Sciatic nerve (tissue), 2 donors: ENCODE measurements at regions not wholly inside any gene's neighbourhood (a gene's known extent, or its start where the extent isn't known, plus 50 kb on each side); places are given as distances from the start of the nearest gene placed in this dataset.
"Not testable (repeated sequence)": the region's sequence is repeated elsewhere in the genome, so short reads cannot be mapped to it uniquely, and the experiment has no call there.

Source experiments
- ATAC-seq: fragments of 200-7000 bp; cut with Tn5 transposase; one replicate; pipeline ENCODE4 v1.9.1; 2020; ENCODE audit warnings: mild to moderate bottlenecking, moderate library complexity
- DNase-seq: peaks from one replicate; pipeline ENCODE4 v3.0.0-alpha.2; 2020; ENCODE audit warnings: low spot score
- intact Hi-C: fragments of 100-400 bp; cut with DNase I; formaldehyde crosslinking; loops from one replicate; pipeline ENCODE4 v1.14.2; 2022
- donor health status: DM: no; HTN: no; CAD: no.
- donor health status: DM: no; HTN: no; CAD: no.

DNA sequence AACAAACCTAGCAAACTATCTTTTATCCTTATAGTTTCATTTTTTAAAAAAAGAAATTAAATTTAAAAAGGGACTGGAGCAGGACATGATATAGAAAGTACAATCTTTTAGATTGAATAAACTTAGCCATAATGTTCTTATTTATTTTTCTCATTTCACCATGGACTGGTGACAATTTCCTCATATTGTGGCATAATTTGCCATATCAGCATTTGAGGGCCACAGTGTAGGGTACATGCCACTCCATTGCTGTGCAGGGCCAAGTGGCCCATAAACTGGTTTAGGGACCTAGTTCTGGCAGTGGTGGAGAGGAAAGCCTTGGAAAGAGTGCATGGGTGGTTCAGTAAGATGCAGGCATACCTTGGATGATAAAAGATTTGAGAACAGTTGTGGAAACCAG lies 232.9 kb upstream of the ELL2 start:
- DNase-seq (no peak), ATAC-seq (no peak)
- intact Hi-C loops = no loop called here

DNA sequence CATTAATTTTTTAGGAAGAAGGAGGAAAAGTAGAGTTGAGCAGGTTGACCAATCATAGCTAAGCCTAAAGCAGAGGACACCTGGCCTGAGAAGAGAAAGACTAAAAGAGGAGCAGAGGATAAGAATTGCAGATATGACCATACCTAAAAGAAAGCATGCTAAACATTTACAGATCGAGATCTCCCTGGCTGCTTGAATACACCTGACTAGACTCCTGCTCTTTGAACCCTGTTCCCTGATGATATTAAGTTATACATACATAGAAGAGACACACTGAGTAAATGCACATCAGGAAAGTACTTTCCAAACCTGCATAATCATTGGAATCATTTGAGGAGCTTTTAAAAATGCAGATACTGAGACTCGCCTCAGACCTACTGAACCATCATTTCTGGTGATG lies 232.3 kb upstream of the ELL2 start:
- no peak for ATAC-seq
- intact Hi-C loops = no loop called here

DNA sequence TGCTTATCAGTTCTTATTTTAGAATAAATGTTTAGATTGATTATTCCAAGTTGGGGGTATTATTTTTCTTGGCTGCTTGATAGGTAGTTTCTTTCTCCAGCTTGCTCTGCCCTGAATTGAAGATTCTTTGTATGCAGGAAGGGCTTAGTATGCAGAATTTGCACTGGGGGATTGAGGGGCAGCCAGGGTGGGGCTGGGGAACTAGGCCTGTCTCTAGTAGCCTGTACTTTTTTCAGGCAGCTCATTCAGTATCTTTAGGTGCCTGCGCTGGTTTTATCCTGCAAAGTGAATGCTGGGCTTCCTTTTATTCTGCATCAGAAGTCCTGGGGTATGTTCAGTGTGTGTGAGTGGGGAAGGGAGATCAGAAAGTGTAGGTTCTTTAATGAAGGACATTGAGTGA lies 228.3 kb upstream of the ELL2 start:
- DNase-seq = no peak
- intact Hi-C loops = no loop called here
- ATAC-seq = no peak

More for the DNA sequence above, 232.3 kb upstream of the ELL2 start:
- DNase-seq = no peak

DNA sequence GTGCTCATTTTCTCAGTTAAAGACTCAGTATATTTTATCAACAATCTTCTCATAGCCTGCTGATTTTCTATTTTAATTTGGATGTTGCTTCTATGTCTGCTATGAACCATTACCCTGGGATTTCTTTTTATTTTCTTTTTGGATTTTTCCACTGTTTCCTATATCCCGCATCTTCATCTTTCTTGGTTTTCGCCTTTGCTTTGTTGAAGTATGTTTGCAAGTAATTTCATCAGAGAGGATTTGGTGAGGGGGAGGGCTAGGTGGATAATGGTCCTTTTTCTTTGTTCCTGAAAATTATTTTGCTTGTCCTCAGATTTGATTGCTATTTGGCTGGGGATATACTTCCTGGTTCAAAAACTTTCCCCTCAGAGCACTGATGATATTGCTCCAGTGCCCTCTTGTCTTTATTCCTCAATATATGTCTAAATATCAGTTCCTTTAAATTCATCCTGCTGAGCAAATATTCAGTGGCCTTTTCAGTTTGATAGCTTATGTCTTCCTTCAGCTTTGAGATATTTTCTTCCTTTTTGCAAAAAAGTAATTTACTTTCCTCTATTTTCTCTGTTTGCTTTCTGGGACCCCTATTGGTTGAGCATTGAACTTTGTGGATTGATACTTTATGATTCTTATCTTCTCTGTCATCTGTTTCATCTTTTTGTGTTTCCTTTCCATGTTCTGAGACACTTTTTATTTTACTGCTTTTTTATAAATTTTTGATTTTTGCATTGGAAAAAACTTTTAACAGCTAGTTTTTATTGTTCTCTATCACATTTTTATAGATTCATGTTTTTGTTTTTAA lies 227.6 kb upstream of the ELL2 start:
- intact Hi-C loops = no loop called here
- ATAC-seq (no peak), DNase-seq (no peak)

DNA sequence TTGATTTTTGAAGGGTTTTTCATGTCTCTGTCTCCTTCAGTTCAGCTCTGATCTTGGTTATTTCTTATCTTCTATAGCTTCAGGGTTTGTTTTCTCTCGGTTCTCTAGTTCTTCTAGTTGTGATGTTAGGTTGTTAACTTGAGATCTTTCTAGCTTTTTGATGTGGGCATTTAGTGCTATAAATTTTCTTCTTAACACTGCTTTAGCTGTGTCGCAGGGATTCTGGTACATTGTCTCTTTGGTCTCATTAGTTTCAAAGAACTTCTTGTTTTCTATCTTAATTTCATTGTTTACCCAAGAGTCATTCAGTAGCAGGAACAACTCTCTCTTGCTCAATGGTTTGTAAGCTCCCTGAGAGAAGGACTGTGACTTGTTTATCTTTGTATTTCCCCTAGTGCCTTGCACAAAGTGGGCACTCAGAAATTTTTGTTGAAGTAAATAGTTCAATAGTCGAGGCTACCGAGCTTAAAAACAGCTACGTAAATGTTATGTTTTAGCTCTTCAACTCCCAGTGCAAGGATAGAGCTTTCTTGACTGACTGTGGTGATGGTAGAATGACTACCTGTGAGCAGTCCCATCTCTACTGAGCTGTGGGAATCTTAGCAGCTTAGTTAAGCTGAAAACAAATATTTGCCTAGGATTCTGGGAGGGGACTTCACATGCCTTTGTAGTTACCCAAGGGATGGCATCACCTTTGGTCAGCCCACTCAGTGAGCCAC lies 225.8 kb upstream of the ELL2 start:
- intact Hi-C loops = no loop called here
- DNase-seq (no peak), ATAC-seq (no peak)

DNA sequence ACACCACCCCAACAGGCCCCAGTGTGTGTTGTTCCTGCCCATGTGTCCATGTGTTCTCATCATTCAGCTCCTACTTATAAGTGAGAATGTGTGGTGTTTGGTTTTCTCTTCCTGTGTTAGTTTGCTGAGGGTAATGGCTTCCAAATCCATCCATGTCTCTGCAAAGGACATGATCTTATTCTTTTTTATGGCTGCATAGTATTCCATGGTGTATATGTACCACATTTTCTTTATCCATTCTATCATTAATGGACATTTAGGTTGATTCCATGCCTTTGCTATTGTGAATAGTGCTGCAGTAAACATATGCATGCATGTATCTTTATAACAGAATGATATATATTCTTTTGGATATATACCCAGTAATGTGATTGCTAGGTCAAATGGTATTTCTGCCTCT lies 222.9 kb upstream of the ELL2 start:
- ATAC-seq, DNase-seq, intact Hi-C loops: not testable (repeated sequence)

DNA sequence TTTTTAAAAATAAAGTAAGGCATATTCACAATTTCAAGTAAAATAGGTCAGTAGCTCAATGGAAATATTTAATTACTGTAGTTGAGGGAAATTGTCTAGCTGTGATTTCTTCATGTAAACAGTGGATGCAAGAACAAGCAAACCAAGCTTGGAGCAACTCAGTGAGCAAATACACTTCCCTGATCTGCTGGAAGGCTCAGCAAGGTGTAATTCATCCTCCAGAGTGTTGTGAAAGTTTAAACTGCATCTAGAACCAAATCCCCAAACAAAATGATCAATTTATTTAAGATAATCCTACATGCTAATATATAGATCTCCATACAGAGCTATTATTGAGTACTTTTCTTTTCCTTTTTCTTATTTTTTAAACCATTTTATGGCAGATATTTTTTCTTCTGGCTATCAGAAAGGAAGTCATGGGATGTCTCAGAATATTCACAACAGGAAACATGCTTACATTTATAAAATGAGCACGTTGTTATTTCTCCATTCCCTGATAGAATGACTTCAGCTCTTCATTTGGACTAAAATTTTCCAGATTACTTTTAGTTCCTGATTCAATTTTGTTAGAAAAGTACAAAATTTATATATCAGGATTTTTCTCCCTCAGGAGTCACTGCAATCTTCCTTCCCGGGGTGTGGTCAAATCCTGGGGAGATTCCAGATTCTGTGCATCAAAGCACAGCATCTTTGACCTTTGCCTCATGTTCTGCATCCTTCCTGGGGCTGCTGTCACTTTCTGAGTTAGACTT lies 219.2 kb upstream of the ELL2 start:
- DNase-seq = no peak
- intact Hi-C loops = no loop called here
- no peak for ATAC-seq

DNA sequence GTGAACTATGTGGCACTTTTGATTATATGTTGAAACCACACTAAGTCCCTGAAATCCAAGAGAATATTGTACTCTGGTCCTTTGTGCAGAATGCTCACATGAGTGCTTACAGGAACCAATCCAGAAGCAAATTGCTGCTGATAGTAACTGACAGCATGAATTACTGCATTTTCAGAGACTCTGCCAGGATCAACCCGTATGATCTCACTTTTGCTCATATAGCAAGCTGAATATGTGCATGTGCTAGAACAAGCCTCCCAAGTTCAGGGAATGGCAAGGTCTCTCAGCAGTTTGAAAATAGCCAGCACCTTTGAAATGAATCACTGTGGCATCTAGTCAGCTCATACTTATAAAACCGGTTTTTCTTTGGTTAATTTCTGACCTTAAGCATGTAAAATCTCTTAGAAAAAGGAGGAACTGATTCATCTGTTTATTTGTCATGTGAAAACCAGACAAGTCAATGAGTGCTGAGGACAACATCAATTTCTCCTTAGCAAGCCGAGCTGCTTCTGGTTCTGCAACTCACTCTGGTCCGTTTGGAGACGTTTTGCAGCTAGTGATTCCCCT lies 215.7 kb upstream of the ELL2 start:
- ATAC-seq = peak; percentile 53
- DNase-seq = no peak
- intact Hi-C loops = no loop called here

DNA sequence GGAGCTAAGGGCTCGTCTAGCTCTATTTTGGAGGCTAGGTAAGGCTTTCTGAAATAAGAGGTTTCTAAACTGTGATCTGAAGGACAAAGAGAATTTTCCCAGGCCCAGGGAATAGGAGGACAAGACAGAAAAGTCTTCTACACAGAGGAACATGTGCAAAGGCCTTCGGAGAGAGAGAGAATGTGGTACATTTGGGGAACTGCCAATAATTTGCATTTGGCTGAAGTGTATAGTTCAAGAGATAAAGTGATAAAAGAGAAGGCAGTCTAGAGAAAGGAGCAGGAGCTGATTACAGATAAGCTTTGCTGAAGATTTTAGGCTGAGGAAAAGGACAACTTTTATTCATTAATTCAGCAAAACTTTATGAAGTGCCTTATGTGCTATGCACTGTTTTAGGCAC lies 214.4 kb upstream of the ELL2 start:
- intact Hi-C loops = no loop called here
- DNase-seq (no peak), ATAC-seq (no peak)

DNA sequence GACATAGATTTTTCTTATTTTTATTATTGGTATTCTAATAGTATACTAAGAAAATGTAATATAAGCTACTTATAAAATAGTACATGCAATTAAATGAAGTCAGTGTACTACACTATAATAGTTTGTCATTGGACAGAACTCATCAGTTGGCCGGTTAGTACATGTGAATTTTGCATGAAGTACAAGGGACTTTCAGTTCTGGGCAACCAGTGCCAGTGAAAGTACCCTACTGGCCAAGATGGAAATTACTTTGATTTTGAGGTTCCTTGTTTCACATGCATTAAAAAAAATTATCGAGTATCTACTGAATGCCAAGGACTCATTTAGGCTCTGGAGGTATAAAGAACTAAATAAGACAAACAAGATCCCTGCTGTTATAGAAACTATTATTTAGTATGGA lies 213.4 kb upstream of the ELL2 start:
- intact Hi-C loops = no loop called here
- no peak for DNase-seq
- ATAC-seq = no peak

DNA sequence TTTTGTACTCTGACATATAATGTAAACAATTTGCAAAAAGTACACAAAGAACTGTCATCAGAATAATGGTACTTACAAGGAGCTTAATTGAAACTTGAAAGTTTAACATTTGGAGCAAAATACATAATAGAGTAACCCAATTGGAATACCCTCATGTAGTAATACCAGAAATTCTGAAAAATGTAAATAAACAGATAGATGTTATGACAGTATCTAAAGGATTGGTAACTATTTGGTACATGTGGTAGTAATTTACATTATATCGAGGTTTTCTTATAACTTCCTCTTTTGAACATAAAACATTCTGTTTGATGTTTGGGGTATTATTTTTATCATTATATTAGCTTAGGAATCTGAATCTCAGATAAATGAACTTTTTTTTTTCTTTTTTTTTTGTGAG lies 211.7 kb upstream of the ELL2 start:
- ATAC-seq (no peak), DNase-seq (no peak)
- intact Hi-C loops = no loop called here

DNA sequence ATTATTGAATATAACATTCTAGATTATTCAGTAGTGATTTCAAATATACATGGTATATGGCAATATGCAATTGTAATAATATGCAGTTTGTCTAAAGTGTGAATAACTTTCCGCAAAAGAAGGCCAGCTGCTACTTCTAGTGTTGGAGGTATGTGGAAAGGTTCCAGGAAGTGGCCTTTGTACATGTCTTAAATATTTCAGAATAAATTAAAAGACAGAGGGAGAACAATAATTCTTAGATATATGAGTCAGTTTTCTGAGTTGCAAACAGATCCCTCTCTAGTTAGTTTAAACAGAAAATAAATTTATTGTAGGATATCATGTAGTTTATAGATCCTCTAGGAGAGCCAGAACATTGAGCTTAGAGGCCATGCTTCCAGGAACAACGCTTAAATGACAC lies 210.8 kb upstream of the ELL2 start:
- intact Hi-C loops = no loop called here
- DNase-seq (no peak), ATAC-seq (no peak)

DNA sequence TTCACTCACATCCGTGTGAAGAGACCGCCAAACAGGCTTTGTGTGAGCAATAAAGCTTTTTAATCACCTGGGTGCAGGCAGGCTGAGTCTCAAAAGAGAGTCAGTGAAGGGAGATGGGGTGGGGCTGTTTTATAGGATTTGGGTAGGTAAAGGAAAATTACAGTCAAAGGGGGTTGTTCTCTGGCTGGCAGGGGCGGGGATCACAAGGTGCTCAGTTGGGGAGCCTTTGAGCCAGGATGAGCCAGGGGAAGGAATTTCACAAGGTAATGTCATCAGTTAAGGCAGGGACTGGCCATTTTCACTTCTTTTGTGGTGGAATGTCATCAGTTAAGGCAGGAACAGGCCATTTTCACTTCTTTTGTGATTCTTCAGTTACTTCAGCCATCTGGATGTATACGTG lies 210.3 kb upstream of the ELL2 start:
- DNase-seq, ATAC-seq, intact Hi-C loops: not testable (repeated sequence)

DNA sequence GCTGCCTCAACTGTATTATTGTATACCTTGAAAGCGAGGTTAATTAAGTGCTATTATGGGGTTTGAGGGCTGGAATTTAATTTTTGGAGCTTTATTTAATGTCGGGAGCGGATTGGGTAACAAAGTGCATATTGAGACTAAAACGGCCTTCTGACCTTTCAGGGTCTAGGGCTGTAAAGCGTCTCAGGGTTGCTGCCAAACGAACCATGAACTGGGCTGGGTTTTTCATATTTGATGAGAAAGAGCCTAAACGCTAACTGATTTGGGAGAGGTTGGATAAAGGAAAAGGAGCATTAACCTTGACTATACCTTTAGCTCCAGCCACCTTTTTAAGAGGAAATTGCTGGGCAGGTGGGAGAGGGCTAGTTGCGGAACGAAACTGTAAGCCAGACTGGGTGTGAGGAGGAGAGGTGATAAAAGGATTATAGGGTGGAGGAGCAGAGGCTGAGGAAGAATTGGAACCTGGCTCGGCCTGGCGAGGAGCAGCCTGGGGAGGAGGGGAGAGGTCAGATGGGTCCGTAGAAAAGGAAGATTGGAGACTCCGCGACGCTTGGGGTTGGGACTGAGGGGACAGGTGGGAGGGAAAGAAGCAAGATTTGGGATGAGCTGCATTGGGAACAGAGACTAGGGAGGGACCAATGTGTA lies 209.0 kb upstream of the ELL2 start:
- DNase-seq, intact Hi-C loops, ATAC-seq: not testable (repeated sequence)

DNA sequence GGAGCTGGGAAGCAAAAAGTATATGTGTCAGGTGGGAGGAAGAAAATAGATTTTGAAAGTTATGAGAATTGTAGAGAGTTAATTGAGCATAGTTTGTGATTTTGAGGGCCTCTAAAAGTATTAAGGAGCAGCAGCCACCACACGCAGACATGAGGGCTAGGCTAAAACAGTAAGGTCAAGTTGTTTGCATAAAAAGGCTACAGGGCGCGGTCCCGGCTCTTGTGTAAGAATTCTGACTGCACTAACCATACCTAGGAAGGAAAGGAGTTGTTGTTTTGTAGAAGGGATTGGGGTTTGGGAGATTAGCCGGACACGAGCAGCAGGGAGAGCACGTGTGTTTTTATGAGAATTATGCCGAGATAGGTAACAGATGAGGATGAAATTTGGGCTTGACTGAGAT lies 207.2 kb upstream of the ELL2 start:
- ATAC-seq, DNase-seq, intact Hi-C loops: not testable (repeated sequence)

DNA sequence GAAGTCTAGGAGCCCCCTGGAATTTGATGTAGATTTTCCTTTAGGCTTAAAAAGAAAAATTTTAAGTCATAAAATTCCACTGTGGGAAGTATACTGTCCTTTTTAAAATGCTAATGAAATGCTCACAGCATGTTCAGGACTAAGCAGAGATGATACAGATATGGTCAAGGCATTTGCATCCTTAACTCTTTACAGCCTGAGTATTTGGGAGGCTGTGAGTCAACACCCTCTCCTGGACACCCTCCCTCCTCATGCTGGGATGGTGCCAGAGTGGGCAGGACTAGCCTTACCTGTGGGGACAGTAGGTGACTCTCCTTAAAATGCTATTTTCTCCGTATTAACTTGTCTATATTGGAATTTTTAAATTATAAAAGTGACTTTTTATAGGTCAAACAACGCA lies 197.4 kb upstream of the ELL2 start:
- intact Hi-C loops = no loop called here
- ATAC-seq (no peak), DNase-seq (no peak)

DNA sequence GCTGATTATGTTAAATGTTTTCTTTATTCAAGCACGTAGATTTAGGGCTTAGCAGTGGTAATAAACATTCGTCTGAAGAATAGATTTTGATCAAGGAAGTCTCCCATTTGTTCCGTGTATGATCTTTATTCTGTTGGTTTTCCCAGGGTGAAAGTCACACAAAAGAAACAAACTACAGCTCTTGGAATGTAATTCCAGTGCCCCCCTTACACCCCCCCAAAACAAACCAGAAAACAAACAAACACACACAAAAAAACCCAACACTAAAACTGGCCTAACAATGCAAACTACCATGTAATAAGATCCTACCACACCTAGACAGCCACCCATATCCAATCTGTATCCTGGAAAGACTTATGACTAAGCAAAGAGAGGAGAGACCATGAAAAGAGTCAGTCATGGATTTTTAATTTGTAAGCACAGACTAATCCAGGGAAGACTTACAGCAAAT lies 196.2 kb upstream of the ELL2 start:
- intact Hi-C loops = no loop called here
- DNase-seq = no peak
- no peak for ATAC-seq

DNA sequence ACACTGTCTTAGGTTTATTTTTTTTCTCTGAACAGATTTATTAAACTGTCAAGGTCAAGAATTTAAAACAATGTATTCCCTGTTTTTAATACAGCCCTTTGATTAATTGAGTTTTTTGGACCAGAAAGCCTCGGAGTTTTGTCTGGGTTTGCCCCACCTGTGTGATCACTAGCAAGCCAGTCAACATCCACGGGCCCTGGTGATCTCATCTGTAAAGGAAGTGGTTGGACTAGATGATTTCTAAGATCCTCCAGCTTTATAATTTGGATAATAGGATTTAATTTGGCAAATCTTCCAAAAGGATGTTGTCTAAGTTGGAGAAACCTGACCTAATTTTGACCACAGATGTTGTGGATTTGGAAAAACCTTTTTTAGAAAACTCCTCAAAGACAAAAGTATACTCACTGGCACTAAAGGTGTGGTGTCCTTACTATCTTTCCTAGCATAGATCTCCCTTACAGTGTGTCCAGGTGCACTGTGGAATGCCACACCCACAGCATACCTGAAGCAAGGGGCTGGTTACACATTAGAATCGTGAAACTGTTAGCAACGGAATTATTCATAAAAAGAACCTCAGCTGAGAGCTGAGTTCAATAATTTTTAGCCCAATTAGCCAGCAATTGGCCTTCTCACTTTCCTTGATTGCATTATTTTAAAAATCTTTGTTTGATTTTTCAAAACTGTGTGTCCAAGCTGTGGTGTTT lies 195.6 kb upstream of the ELL2 start:
- DNase-seq = no peak
- no peak for ATAC-seq
- intact Hi-C loops = no loop called here

DNA sequence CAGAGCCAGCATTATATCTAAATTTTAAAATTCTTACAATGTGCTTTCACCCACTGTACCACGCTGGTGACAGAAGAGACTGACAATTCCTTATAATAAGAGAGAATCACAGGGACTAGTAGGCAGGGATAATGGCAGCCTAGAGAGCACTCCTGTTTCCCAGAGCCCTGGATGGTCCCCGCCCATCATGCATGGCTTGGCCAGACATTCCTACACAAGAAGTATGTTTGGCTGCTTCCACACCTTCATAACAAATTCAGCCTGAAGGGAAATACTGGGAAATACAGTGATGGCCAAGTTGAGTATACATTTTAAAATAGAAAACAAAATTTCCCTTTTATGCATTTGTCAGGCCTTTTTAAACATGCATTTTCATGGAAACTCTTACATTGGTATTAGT lies 193.5 kb upstream of the ELL2 start:
- DNase-seq = no peak
- intact Hi-C loops = no loop called here
- no peak for ATAC-seq
